WERI-Rb-1 (cell line): ENCODE measurements at regions not wholly inside any gene's neighbourhood (a gene's known extent, or its start where the extent isn't known, plus 50 kb on each side); places are given as distances from the start of the nearest gene placed in this dataset.

Experiments
- DNase-seq: peaks from one replicate; pipeline ENCODE4 v3.0.0-alpha.2; 2020
- H3K27ac ChIP-seq: fragments of 250-450 bp; sonication (Bioruptor Pico); 2 replicates; pipeline ENCODE4 v1.5.1; 2020; ENCODE audit warnings: mild to moderate bottlenecking, moderate library complexity
- H3K27me3 ChIP-seq: fragments of 250-450 bp; sonication (Bioruptor Pico); 2 replicates; pipeline ENCODE4 v1.5.1; 2021; ENCODE audit warnings: mild to moderate bottlenecking, low read depth, moderate library complexity; ENCODE audit not compliant: insufficient read depth, severe bottlenecking
- H3K36me3 ChIP-seq: fragments of 250-450 bp; sonication (Bioruptor Pico); 2 replicates; pipeline ENCODE4 v1.5.1; 2020; ENCODE audit warnings: mild to moderate bottlenecking, moderate library complexity
- H3K4me3 ChIP-seq: 2 replicates; pipeline ENCODE4 v1.5.1; 2011; ENCODE audit warnings: low read depth, mild to moderate bottlenecking, control low read depth, low read length
- H3K9me3 ChIP-seq: fragments of 250-450 bp; sonication (Bioruptor Pico); 2 replicates; pipeline ENCODE4 v1.5.1; 2021; ENCODE audit warnings: mild to moderate bottlenecking, moderate library complexity; ENCODE audit not compliant: severe bottlenecking
- CTCF ChIP-seq: IDR thresholded peaks from 2 replicates; pipeline ENCODE4 v1.5.1; 2011; ENCODE audit warnings: low read depth, mild to moderate bottlenecking, control low read depth, inconsistent platforms, low read length

GRCh38 chr22:49585461-49586243 lies 242.0 kb downstream of the BRD1 start:
- Histone ChIP-seq H3K9me3 (peaks cover under 1% of the 10 kb centered on the region), H3K36me3 (no peaks in the 10 kb centered on the region)
- no peak for DNase-seq

GRCh38 chr22:49583886-49584505 lies 243.7 kb downstream of the BRD1 start:
- no peaks in the 10 kb centered on the region for H3K27me3 ChIP-seq
- peaks cover 7% of the 10 kb centered on the region for H3K9me3 ChIP-seq
- DNase-seq: no peak
- no peak for TF ChIP-seq CTCF
- H3K36me3 ChIP-seq: no peaks in the 10 kb centered on the region
- no peak overlapping the region for H3K4me3 ChIP-seq
- no peak overlapping the region for H3K27ac ChIP-seq

More at GRCh38 chr22:49585461-49586243, 242.0 kb downstream of the BRD1 start:
- no peak overlapping the region for H3K27ac ChIP-seq
- no peak for TF ChIP-seq CTCF
- H3K4me3 ChIP-seq: no peak overlapping the region
- H3K27me3 ChIP-seq: no peaks in the 10 kb centered on the region

GRCh38 chr22:49583341-49583740 lies 244.3 kb downstream of the BRD1 start:
- no peaks in the 10 kb centered on the region for H3K36me3 ChIP-seq
- H3K27ac ChIP-seq: no peak overlapping the region
- no peak for TF ChIP-seq CTCF
- H3K9me3 ChIP-seq: peaks cover 7% of the 10 kb centered on the region
- H3K4me3 ChIP-seq: no peak overlapping the region
- no peak for DNase-seq
- no peaks in the 10 kb centered on the region for H3K27me3 ChIP-seq

- no peak overlapping the region for H3K4me3 ChIP-seq
- H3K27ac ChIP-seq: no peak overlapping the region
- no peaks in the 10 kb centered on the region for H3K27me3 ChIP-seq
- peaks cover 7% of the 10 kb centered on the region for H3K9me3 ChIP-seq
- H3K36me3 ChIP-seq: no peaks in the 10 kb centered on the region
- no peak for TF ChIP-seq CTCF
- DNase-seq: no peak
Observed at GRCh38 chr22:49582678-49583077, 245.0 kb downstream of the BRD1 start.

GRCh38 chr22:49582181-49582580 lies 245.5 kb downstream of the BRD1 start:
- H3K27me3 ChIP-seq: no peaks in the 10 kb centered on the region
- TF ChIP-seq CTCF: no peak
- no peaks in the 10 kb centered on the region for H3K36me3 ChIP-seq
- no peak for DNase-seq
- peaks cover 7% of the 10 kb centered on the region for H3K9me3 ChIP-seq
- no peak overlapping the region for H3K4me3 ChIP-seq
- no peak overlapping the region for H3K27ac ChIP-seq
